GM21576 (cell line): ENCODE measurements at regions not wholly inside any gene's neighbourhood (a gene's known extent, or its start where the extent isn't known, plus 50 kb on each side); places are given as distances from the start of the nearest gene placed in this dataset.
"Not testable (repeated sequence)": the region's sequence is repeated elsewhere in the genome, so short reads cannot be mapped to it uniquely, and the experiment has no call there.

Experiments
- ATAC-seq: cut with Tn5 transposase; IDR thresholded peaks from one replicate; pipeline ENCODE4 v1.9.1; 2021; ENCODE audit warnings: mild to moderate bottlenecking, moderate library complexity; ENCODE audit not compliant: unreplicated experiment

GRCh38 chr6:37580176-37580955 is 80.7 kb upstream of the CCDC167 start:
- ATAC-seq: no peak

DNA sequence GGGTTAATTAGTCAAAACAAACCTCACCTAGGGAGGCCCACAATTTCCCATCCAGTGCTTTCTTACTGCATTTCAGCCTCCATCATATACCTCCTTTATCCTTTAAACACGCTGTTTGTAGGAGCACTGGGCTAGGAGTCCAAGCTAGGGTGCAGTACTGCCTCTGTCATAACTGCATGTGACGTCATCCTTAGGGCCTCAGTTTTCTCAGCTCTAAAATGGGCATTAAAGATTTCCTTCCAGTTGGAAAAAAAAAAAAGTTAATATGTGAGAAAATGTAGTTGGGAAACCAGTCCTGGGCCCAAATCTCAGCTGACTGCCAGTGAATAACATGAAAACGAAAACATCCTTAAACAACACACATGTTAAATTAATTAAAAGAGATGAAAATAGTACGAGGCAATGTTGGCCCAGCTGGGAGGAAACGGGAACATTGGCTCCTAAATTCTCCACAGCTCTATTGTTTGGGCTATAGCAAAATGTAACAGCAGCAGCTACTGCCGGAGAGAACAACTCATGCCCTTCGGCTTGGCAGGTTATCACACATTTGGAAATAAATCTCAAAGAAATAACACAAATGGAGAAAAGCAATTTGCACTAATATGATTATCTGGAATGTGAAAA is 79.9 kb upstream of the CCDC167 start:
- ATAC-seq: no peak

DNA sequence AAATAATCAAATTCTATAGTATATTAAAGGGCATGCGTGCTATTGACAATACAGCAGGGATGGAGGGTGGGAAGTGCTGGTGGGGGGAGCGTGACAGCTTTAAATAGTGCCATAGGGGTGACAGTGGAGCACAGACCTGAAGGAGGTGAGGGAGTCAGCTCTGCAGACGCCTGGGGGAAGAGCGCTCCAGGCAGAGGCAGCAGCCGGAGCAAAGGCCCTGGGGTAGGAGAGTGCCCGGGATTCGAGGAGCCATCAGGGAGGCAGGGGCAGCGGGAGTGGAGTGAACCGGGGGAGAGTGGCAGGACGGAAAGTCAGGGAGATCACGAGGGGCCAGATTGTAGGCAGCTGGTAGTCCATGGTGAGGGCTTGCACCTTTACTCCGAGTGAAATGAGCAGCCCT is 78.4 kb upstream of the CCDC167 start:
- ATAC-seq: no peak

- ATAC-seq: no peak
Observed at GRCh38 chr6:37576336-37576737, 76.6 kb upstream of the CCDC167 start.

GRCh38 chr6:37575221-37575620 is 75.5 kb upstream of the CCDC167 start:
- ATAC-seq: no peak

GRCh38 chr6:37572334-37572733 is 72.6 kb upstream of the CCDC167 start:
- ATAC-seq: no peak

DNA sequence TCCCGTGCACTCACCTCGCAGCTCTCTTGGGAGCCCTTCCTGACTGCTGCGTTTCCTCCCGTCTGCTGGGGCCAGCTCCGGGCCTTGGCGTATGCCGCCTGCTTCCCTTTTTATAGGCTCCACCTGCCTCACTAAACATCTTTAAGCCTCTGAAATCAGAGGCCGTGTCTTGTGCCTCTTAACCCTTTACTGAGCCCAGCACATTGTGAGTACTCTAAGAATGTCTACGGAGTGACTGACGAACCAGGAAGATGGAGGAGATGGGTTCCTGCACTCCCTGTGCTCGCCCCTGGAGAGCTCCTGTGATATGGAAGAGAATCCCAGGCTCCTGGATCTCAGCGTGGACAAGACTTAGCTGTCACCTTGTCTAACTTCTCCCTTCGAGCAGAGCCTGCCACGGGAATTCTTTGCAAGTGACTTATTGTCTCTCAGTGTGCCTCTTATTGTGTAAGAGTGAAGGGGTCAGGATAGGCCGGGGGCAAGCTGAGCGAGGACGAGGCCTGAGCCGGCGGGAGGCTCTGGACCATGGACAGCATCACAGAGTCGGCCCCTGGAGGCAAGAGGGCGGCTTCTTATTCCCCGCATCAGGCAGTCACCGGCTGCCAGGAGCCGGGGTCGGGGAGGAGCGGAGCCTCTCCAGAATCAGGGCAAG is 70.9 kb upstream of the CCDC167 start:
- no peak for ATAC-seq

GRCh38 chr6:37569743-37570481 is 70.2 kb upstream of the CCDC167 start:
- ATAC-seq: no peak

DNA sequence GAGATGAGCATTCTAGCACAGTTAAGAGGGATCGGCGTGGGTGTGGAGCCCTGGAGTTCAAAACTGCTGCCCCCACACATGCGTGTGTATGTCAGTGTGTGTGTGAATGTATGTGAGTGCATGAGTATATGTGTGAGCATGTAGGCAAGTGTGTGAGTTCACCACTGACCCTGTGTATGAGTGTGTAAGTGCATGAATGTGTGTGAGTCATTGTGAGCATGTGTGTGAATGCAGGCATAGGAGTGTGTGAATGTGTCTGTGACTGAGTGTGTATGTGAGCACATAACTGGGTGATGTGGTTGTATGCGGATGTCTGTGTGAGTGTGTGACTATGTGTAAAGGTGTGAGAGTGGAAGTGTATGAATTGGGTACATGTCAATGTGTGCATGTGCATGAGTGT is 69.6 kb upstream of the CCDC167 start:
- ATAC-seq: no peak

- no peak for ATAC-seq
Observed at GRCh38 chr6:37566950-37567349, 67.3 kb upstream of the CCDC167 start.

GRCh38 chr6:37566111-37566949 is 66.6 kb upstream of the CCDC167 start:
- peak; percentile 36 for ATAC-seq

GRCh38 chr6:37565267-37566110 is 65.8 kb upstream of the CCDC167 start:
- ATAC-seq: no peak

DNA sequence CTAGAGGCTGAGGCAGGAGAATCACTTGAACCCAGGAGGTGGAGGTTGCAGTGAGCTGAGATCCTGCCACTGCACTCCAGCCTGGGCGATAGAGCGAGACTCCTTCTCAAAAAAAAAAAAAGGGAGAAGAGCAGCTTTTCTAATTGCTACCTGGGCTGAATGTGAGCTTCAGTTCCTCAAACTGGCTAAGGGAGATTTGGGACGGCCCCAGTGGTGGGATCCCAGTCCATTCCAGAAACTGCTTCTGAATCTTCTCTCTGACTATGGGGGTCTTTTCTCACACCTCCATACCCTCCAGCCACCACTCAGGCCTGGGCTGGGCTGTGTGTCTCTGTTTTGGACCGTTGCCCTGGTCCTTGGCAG is 63.2 kb upstream of the CCDC167 start:
- ATAC-seq: not testable (repeated sequence)

DNA sequence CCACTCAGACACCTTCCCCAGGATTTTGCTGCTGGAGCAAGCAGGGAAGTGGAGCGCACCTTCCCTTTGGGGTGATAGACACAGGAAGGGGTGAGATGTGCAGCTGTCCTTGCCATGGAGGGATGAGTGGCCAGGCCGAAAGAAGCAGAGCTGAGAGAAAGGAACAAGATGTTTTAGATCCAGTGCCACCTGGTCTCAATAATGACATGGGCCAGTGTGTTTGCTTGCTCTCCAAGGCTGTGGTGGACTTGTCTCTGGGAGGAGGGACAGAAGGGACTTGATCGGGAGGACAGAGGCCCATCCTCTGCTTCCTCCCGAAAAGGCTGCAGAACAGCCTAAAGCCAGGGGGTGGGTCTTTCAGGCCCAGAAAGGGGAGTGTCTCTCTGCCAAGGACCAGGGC is 61.7 kb upstream of the CCDC167 start:
- no peak for ATAC-seq

GRCh38 chr6:37560737-37561103 is 61.0 kb upstream of the CCDC167 start:
- no peak for ATAC-seq

GRCh38 chr6:37559501-37559900 is 59.8 kb upstream of the CCDC167 start:
- no peak for ATAC-seq

DNA sequence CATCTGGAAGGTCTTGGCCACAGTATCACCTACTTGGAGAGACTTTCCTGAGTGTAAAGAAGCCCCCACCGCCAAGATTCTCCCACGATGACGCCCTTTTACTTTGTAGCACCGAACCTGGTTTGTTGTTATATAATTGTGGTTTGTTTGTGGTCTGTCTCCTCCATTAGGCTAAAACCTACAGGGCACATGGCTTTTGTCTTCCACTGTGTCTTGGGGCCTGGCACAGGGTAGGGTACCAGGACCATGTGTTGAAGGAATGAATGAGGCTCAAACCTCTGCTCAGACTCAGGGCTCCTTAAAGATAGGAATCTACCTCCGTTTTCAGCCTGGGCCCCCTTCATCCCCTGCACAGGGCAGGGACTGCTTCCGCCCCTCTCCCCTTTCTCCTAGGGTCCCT is 59.4 kb upstream of the CCDC167 start:
- ATAC-seq: no peak

DNA sequence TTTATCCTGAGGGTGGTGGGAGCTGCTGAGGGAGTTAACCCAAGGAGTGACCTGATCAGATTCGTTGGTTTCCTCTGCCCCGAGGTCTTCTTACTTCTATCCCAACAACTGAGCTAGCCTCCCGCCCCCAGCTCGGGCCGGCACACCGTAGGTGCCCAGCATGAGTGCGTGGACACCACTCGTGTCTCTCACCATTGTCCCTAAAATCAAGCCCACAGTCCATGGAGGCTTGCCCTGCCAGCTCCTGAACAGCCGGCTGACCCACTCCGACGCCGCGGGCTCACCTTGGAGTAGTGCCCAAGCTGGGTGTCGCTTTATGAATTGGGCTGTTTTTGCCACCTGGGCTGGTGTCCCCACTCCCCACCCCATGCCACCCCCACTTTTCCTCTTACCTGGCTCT is 59.0 kb upstream of the CCDC167 start:
- no peak for ATAC-seq

DNA sequence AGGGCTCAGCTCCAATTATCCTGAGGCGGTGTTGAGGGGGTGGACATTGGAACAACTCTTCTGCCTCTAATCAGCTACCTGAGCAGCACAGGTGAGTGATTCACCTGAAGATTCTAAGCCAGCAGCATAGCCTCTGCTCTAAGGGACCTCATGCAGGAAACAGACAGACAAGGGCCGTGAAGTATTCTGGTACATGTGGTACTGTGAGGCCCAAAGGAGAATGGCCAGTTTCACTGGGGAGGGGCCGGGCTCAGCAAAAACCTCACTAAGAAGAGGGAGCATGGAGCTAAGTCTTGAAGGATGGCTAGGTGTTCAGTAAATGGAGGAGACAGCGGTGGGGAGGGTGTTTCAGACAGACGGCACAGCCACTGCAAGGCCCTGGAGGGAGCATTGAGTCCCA is 58.5 kb upstream of the CCDC167 start:
- ATAC-seq: no peak

GRCh38 chr6:37557645-37558114 is 58.0 kb upstream of the CCDC167 start:
- no peak for ATAC-seq
